Kidney (tissue), 13 donors: ENCODE measurements at regions not wholly inside any gene's neighbourhood (a gene's known extent, or its start where the extent isn't known, plus 50 kb on each side); places are given as distances from the start of the nearest gene placed in this dataset.

Experiments used
- DNase-seq, 5 donors: peaks; one replicate each; pipeline ENCODE4 v3.0.0-alpha.2; 2013 to 2020
- FAIRE-seq: peaks from 2 replicates; lab custom pipeline; 2012; peaks lifted over from hg19 to GRCh38; lab: Jason Lieb, UNC
- H3K27ac ChIP-seq, 2 donors: one replicate each; pipeline ENCODE4 v1.7.0; 2013; ENCODE audit warnings: low read depth in 2 of 2, low read length in 2 of 2, inconsistent platforms in 1 of 2
- H3K27me3 ChIP-seq: one replicate; pipeline ENCODE4 v1.7.1; 2013; ENCODE audit warnings: low read length, inconsistent platforms; ENCODE audit not compliant: control insufficient read depth, insufficient read depth
- H3K36me3 ChIP-seq, 3 donors: one replicate each; pipeline versions ENCODE4 v1.7.0 to v1.7.1; 2013; ENCODE audit warnings: low read length in 3 of 3, control low read depth in 1 of 3, inconsistent platforms in 1 of 3; ENCODE audit not compliant: insufficient read depth in 3 of 3, control insufficient read depth in 2 of 3
- H3K4me1 ChIP-seq, 3 donors: one replicate each; pipeline versions ENCODE4 v1.7.0 to v1.7.1; 2013; ENCODE audit warnings: low read length in 3 of 3, inconsistent platforms in 1 of 3, low read depth in 1 of 3; ENCODE audit not compliant: control insufficient read depth in 2 of 3, insufficient read depth in 2 of 3
- H3K4me3 ChIP-seq, 3 donors: one replicate each; pipeline versions ENCODE4 v1.7.0 to v1.8.1; 2013; ENCODE audit warnings: low read length in 3 of 3, control low read depth in 1 of 3, inconsistent platforms in 1 of 3
- H3K9ac ChIP-seq, 3 donors: one replicate each; pipeline versions ENCODE4 v1.7.0 to v1.7.1; 2013; ENCODE audit warnings: low read length in 3 of 3, control low read depth in 1 of 3, inconsistent platforms in 1 of 3
- H3K9me3 ChIP-seq, 3 donors: one replicate each; pipeline versions ENCODE4 v1.7.0 to v1.7.1; 2013; ENCODE audit warnings: low read length in 3 of 3, control low read depth in 1 of 3, inconsistent platforms in 1 of 3; ENCODE audit not compliant: control insufficient read depth in 2 of 3, insufficient read depth in 1 of 3
- CTCF ChIP-seq: IDR thresholded peaks from 3 replicates; pipeline ENCODE4 v1.5.1; 2012; ENCODE audit warnings: mild to moderate bottlenecking, moderate library complexity, borderline replicate concordance; ENCODE audit not compliant: insufficient read depth; ENCODE audit errors: extremely low read depth
- intact Hi-C: fragments of 100-400 bp; cut with DNase I; formaldehyde crosslinking; loops from one replicate; pipeline ENCODE4 v1.11.1; 2022
- donor health status: control.
- donor health status: control.
- donor health status: control.
- donor health status: control.
- donor health status: control.
- donor health status: DM: yes; HTN: yes; CAD: no.
- donor health status: Normal renal cell carcinoma (clear cell type).

- DNase-seq (no peak), FAIRE-seq (no peak)
- H3K9me3 ChIP-seq = peaks cover 0 to 15% (median 3%) of the 10 kb centered on the region in 3 donors
- intact Hi-C loops = no loop called here
- TF ChIP-seq CTCF = no peak
- H3K27me3 ChIP-seq = no peaks in the 10 kb centered on the region
- H3K4me3 ChIP-seq = no peak overlapping the region
- no peaks in the 10 kb centered on the region for H3K4me1 ChIP-seq
- H3K27ac ChIP-seq = no peak overlapping the region
- no peaks in the 10 kb centered on the region for H3K36me3 ChIP-seq
- H3K9ac ChIP-seq = no peak overlapping the region
Measured at GRCh38 chr9:126211441-126212074, 115.1 kb upstream of the MVB12B start.

- DNase-seq (no peak), FAIRE-seq (no peak)
- no peaks in the 10 kb centered on the region for H3K27me3 ChIP-seq
- no peak for TF ChIP-seq CTCF
- intact Hi-C loops = no loop called here
- H3K9me3 ChIP-seq = peaks cover 0 to 15% (median 3%) of the 10 kb centered on the region in 3 donors
- no peaks in the 10 kb centered on the region for H3K4me1 ChIP-seq
- no peak overlapping the region for H3K4me3 ChIP-seq
- no peak overlapping the region for H3K9ac ChIP-seq
- no peak overlapping the region for H3K27ac ChIP-seq
- H3K36me3 ChIP-seq = no peaks in the 10 kb centered on the region
Measured at GRCh38 chr9:126215486-126215885, 111.1 kb upstream of the MVB12B start.

GRCh38 chr9:126216826-126217225 lies 109.8 kb upstream of the MVB12B start:
- H3K4me1 ChIP-seq = no peaks in the 10 kb centered on the region
- TF ChIP-seq CTCF = no peak
- no peak overlapping the region for H3K9ac ChIP-seq
- FAIRE-seq = peak; percentile 54
- H3K27ac ChIP-seq = no peak overlapping the region
- intact Hi-C loops = no loop called here
- H3K27me3 ChIP-seq = peaks cover 2% of the 10 kb centered on the region
- H3K9me3 ChIP-seq = peaks cover 0 to 17% (median 6%) of the 10 kb centered on the region in 3 donors
- no peak for DNase-seq
- H3K36me3 ChIP-seq = no peaks in the 10 kb centered on the region
- no peak overlapping the region for H3K4me3 ChIP-seq

- TF ChIP-seq CTCF = no peak
- FAIRE-seq (no peak), DNase-seq (no peak)
- H3K27ac ChIP-seq = no peak overlapping the region
- peaks cover 0 to 21% (median 6%) of the 10 kb centered on the region in 3 donors for H3K9me3 ChIP-seq
- H3K36me3 ChIP-seq = no peaks in the 10 kb centered on the region
- H3K9ac ChIP-seq = no peak overlapping the region
- H3K4me1 ChIP-seq = no peaks in the 10 kb centered on the region
- no peak overlapping the region for H3K4me3 ChIP-seq
- H3K27me3 ChIP-seq = peaks cover 6% of the 10 kb centered on the region
- intact Hi-C loops = no loop called here
Measured at GRCh38 chr9:126217250-126217653, 109.4 kb upstream of the MVB12B start.
